SH-SY5Y (cell line): ENCODE measurements at regions not wholly inside any gene's neighbourhood (a gene's known extent, or its start where the extent isn't known, plus 50 kb on each side); places are given as distances from the start of the nearest gene placed in this dataset.

Source experiments
- GATA2 ChIP-seq: IDR thresholded peaks from 2 replicates; pipeline ENCODE4 v1.6.1; 2011; ENCODE audit warnings: mild to moderate bottlenecking, low read depth, low read length
- GATA3 ChIP-seq: IDR thresholded peaks from 2 replicates; pipeline ENCODE4 v1.6.1; 2011; ENCODE audit warnings: low read depth, mild to moderate bottlenecking, low read length, moderate library complexity

GRCh38 chr4:122203407-122203806 lies 51.3 kb downstream of the BLTP1 start:
- TF ChIP-seq GATA2 = no peak
- no peak for TF ChIP-seq GATA3

DNA sequence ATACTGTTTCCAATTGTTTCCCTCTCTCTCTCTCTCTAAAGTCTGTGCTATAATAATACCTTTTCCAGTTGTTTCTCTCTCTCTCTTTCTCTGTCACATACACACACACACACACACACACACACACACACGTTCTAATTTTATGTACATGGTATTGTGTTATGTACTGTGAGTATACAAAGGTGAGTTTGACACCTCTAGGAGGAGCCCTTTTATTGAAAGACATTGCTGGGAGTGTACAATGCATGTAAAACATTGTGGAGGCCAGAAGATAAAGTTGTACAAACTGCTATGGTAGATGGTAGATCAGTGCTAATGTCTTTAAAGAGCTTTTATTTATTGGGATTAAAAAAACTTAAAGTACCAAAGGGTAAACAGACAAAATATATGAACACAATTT lies 53.6 kb downstream of the BLTP1 start:
- TF ChIP-seq GATA2 = no peak
- TF ChIP-seq GATA3 = no peak

DNA sequence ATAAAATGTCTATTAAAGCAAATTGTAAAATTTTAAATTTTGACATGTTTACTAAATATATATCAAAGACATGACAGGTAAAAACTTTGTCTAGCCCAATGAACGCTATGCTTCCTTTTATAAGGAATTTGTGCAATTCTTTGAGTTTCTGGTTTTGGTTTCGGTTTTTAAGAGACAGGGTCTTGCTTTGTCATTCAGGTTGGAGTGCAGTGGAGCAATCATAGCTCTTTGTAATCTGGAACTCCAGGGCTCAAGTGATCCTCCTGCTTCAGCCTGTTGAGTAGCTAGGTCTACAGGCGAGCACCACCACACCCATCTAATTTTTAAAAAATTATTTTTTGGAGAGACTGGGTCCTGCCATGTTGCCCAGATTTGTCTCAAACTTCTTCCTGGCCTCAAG lies 60.7 kb downstream of the BLTP1 start:
- TF ChIP-seq GATA2 = no peak
- no peak for TF ChIP-seq GATA3

GRCh38 chr4:122218762-122219161 lies 66.6 kb downstream of the BLTP1 start:
- TF ChIP-seq GATA2 = no peak
- TF ChIP-seq GATA3 = no peak

DNA sequence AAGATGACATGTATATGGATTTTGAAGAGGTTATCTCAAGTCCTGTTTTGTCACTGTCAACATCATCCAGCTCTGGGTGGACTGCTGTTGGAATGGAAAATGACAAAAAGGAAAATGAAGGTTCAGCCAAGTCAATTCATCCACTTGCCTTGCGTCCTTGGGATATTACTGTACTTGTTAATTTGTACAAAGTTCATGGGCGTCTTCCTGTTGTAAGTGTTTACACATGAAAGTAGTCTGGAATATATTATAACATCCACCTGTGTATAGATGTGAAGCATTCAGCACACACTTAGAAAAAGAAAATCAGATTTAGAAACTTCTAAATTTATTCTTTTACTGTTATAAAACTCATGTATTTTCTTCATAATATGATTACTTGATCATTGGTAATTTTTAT lies 67.2 kb downstream of the BLTP1 start:
- no peak for TF ChIP-seq GATA3
- TF ChIP-seq GATA2 = no peak

DNA sequence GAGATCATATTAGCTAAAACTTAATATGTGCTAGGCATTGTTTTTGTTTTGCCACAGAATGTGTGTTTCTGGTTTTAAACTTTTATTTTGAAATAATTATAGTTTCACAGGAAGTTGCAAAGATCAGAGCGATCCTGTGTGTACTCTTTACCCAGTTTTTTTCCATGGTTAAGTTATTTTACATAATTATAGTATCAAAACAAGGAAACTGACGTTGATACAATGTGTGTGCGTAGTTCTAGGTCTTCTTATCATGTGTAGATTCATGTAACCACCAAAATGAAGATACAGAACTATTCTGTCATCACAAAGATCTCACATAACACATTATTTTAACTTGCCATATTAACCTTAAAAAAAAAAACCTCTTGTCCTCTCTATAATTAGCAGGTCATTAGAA lies 69.2 kb downstream of the BLTP1 start:
- no peak for TF ChIP-seq GATA2
- TF ChIP-seq GATA3 = no peak

GRCh38 chr4:122224348-122224747 lies 72.2 kb downstream of the BLTP1 start:
- TF ChIP-seq GATA2 (no peak), GATA3 (no peak)

- TF ChIP-seq GATA3 (no peak), GATA2 (no peak)
Observed at GRCh38 chr4:122227202-122227601, 75.1 kb downstream of the BLTP1 start.

DNA sequence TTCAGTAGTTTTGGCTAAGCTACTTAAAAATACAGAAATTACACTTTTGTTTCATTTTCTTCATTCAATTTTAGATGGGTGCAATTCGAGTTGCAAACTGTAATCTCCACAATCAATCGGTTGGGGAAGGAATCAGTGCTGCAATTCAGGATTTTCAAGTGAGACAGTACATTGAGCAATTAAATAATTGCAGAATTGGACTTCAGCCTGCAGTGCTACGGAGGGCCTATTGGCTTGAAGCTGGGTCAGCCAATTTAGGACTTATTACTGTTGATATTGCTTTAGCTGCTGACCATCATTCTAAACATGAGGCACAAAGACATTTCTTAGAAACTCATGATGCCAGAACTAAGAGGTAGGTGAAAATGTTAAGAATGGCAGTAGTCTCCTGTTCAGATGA lies 77.7 kb downstream of the BLTP1 start:
- TF ChIP-seq GATA2 = no peak
- no peak for TF ChIP-seq GATA3

DNA sequence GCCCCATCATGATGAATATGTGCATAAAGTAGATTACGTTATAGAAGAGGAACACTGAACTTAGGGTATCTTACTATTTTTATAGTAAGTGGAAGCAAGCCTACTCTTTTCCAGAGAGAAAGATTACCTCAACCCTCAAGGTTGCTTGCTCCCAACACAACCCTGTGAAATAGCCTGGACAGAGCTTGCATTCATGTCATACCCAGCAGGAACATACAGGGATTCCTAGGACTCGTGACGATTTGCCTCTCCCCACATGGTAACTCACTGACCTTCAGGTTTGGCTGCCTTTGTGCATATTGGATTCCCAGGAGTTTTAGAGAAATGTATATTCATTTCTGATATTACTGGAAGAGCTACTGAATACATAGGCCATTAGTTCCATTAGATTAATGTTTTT lies 80.5 kb downstream of the BLTP1 start:
- no peak for TF ChIP-seq GATA3
- no peak for TF ChIP-seq GATA2

DNA sequence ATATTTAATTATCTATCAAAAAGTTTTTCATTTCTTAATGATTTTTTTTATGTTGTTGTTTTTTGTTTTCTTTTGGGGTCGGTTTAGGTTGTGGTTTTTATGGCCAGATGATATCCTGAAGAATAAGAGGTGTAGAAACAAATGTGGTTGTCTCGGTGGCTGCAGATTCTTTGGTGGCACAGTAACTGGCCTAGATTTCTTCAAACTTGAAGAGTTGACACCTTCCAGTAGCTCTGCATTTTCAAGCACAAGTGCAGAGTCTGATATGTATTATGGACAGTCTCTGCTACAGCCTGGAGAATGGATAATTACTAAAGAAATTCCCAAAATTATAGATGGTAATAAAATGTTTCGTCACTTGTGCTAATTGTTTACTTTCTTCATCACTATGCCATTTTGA lies 82.6 kb downstream of the BLTP1 start:
- no peak for TF ChIP-seq GATA3

DNA sequence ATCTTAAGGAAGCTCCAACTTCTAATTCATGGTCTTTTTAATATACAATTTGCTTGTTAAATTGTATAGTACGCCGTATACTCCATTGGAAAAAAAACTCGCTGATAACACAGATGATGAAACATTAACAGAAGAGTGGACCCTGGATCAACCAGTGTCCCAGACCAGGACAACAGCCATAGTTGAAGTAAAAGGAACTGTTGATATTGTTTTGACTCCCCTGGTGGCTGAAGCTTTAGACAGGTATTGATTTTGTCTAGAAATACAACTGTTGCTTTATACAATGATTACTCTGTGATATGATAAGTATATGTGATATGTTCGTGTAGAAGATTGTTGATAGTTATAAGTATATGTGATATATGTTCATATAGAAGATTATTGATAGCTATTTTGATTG lies 91.7 kb downstream of the BLTP1 start:
- TF ChIP-seq GATA2 (no peak), GATA3 (no peak)

GRCh38 chr4:122244764-122245163 lies 92.6 kb downstream of the BLTP1 start:
- TF ChIP-seq GATA3 (no peak), GATA2 (no peak)

- TF ChIP-seq GATA3 (no peak), GATA2 (no peak)
Observed at GRCh38 chr4:122246551-122246950, 94.4 kb downstream of the BLTP1 start.

DNA sequence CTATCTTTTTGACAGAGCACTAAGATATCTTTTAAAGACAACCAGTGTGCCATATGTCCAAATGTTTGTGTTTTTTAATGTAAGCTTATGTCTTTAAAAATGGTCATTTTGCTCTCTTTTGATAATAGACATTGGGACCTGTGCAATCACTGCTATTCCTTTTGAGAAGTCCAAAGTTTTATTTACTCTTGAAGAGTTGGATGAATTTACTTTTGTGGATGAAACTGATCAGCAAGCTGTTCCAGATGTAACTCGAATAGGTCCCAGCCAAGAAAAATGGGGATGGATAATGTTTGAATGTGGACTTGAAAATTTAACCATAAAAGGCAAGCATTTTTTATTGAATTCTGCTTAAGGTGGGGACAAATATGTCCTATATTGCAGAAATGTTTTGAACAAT lies 97.2 kb downstream of the BLTP1 start:
- TF ChIP-seq GATA3 = no peak
- TF ChIP-seq GATA2 = no peak

- TF ChIP-seq GATA3 (no peak), GATA2 (no peak)
Observed at GRCh38 chr4:122252584-122252983, 100.5 kb downstream of the BLTP1 start.

DNA sequence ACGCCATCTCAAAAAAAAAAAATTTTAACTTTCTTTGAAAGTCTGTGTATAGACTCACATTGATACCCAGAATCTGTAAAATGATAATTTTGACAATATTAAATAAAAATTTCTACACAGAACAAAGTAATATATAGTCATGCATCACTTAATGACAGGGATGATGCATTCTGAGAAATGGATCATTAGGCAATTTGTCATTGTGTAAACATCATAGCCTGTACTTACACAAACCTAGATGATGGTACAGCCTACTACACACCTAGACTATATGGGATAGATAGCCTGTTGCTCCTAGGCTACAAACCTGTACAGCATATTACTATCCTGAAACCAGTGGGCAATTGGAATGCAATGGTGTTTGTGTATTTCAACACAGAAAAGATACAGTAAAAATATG lies 107.7 kb downstream of the BLTP1 start:
- no peak for TF ChIP-seq GATA2
- TF ChIP-seq GATA3 = no peak

DNA sequence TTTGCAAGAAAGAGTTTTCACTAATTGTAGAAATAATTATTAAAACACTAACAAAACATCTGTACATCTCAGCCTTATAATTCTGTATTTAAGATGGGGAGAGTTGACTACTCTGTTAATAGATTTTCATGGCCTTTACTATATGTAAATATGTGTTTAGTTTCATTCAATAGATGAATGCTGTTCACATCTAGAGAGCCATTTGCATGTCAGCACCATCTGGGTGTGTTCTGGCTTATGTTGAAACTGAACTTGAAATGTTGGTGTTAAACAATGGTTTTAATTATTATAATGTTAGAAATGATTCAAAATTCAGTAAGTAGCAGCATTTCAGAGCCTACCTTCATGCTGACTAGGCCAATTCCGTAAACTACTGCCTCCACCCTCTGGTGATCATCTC lies 102.5 kb upstream of the ADAD1 start:
- TF ChIP-seq GATA2 (no peak), GATA3 (no peak)

DNA sequence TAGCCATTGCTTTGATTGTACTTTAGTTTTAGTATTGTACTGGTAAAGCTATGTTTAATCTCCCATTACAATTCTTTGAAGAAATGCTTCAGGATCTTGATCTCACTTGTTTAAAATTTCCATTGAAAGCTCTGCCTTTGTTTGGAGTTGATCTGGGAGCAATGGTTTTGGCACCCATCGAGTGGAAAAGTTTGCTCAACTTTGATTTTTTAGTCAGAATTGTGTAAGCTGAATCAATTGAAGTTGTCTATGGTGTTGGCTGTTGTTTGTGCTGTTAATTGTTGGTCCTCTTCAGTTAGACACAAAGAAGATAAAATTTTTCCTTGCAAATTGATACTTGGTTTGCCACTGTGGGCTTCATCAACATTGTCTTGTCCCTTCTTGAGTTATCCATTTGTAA lies 99.8 kb upstream of the ADAD1 start:
- TF ChIP-seq GATA3 (no peak), GATA2 (no peak)
